GM19351 (cell line): ENCODE measurements at regions not wholly inside any gene's neighbourhood (a gene's known extent, or its start where the extent isn't known, plus 50 kb on each side); places are given as distances from the start of the nearest gene placed in this dataset.
"Not testable (repeated sequence)": the region's sequence is repeated elsewhere in the genome, so short reads cannot be mapped to it uniquely, and the experiment has no call there.

Experiments used
- ATAC-seq: cut with Tn5 transposase; IDR thresholded peaks from one replicate; pipeline ENCODE4 v1.9.1; 2021; ENCODE audit warnings: mild to moderate bottlenecking, moderate library complexity; ENCODE audit not compliant: unreplicated experiment

DNA sequence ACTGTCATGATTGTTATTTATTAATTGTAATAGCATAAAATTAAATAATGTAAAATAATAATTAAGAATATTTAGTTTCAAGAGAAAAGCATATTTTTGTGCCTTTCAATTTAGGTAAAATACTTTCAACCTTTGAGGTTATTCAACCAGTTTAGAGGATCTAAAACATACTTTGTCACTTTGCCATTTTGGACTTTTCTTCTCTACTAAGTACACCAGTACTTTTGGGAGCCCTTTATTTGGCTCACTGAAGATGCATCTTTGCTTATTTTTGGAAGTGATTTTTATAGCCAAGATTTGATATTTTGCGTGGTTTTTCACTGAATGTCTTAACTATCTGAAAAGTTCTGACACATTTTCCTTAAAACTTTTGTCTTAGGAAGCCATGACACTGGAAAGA lies 860.5 kb downstream of the SORCS1 start:
- no peak for ATAC-seq

DNA sequence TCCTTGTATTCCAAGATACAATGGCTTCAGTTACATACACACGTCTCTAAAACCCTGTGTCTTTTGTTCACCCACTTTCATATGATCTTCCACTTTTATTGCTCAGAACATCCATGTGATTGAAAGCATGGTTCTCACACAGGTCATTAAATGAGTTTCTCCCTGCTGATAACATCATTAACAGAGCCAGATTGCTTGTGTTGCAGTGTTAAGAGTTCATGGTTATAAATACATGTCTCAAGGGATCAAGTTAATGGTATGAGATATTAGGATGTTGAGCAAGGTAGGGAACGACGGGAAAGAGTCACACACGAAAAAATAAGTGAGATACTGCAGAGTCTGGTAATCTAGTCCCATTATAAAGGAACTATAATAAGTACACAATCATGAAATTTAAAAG lies 861.5 kb downstream of the SORCS1 start:
- ATAC-seq, result no peak

DNA sequence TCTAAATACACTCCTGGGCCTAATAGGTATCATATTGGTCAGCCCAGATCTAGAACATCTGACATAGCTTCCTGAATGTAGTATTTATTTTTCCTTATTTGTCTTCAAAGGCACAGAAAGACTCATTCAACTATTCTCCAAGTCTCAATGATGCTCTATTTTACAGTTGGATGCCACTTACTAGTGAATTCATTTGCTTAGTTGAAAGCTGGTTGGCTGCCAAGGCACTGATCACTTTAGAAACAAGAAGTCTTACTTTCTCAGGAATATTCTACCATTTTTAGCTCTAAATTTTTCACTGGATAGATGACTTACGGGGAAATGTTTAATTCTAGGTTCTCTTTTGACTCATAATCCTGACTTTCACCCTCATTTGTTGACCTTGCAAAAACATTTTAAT lies 863.4 kb downstream of the SORCS1 start:
- ATAC-seq, result no peak

DNA sequence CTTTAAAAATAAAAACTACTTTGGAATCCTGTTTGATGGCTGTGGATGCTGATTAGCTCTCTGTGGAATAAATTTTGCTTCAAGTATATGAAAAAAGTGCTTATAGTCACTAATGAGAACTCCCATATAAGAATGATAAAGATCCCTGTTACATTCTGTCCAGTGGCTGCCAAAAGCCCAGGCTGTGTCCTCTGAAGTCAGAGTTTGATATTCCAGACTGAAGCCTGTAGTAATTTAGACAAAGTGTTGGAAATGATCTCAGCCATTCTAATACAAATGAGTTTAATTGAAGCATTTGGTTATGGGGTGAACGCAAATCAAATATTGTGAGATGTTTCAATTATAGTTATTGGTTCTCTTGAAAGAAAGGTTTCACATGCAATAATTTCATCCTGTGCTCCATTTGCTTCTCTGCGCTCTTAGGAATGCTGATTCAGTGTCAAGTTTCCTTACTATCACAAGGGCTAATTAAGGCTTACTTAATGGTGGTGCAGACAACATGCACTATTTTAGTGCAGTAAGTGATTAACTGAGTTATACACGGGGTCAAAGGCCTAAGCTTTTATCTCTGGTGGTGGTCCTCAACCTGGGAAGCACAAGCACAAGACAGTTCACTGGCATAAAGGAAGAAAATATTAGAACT lies 867.6 kb downstream of the SORCS1 start:
- no peak for ATAC-seq

DNA sequence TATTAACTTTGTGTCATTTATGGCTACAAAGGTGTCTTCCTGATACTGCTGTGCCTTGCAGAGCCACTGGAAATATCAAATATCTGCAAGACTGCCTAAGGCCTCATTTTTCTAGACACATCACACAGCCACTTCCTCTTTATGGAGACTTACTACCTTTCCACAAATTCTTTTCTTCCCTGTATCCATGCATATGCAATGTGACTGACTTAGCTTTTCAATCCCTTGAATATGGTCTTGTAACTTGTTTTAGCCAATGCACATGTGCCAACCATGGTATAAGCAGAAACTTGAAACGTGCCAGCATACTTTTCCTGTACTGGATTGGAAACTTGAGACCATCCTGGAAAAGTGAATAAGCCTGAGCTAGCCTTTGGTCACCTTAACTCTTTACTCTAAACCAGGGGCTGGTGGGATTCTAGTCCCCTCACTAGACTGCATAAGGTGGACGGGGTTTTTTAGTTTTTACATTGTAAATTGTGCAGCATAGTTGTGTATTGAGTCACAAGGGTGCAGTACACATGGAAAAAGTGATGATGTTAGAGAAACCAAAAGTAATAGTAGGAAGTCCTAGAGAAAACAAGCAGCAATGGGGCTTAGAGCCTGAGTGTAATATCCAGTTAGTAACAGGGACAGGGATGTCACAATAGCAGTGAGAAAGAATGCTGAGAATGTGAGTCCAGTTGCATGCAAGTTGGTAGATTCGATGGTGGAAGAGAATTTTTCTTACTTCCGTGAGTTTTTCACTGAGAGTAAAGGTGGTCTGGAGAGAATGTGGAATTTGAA lies 879.5 kb downstream of the SORCS1 start:
- no peak for ATAC-seq

DNA sequence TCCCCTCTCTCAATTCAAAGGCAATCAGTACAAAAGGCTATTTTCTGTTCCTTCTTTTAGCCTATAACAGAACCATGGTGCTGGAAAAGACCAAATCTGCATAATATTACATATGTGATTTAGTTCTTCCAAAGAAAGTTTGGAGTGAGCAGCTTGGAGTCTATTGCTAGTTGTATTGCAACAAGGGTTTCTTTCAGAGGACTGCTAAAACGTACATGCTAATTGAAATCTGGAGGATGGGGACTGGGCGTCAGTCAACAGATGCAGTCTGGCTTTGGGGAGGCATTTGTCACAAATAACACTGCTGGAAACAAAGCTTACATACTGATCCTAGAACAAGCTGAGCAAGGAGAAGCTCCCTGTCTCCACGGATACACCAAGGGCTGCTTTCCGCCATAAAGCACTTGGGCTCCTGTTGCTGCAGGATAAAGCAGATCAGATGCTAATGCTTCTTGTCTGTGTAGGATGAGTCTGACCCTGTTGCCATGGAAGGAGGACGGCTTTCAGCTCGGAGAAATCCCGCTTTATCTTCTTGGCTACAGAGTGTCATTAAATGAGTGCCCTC lies 883.5 kb downstream of the SORCS1 start:
- no peak for ATAC-seq

DNA sequence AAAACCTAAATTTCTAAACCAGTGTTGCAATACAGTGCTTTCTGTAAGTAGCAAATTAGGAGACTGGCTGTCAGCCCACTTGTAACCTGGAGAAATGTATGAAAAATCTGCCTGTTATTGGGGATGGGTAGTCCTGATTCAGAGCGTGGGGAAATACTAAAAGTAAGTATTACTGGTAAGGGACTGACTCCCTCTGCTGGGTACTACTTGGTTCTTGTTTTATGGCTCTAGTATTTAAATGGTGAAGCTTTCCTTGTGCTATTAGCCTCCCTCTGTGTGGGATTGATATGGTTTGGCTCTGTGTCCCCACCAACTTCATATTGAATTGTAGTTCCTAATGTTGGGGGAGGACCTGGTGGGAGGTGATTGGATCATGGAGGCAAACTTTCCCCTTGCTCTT lies 886.1 kb downstream of the SORCS1 start:
- ATAC-seq, result no peak

DNA sequence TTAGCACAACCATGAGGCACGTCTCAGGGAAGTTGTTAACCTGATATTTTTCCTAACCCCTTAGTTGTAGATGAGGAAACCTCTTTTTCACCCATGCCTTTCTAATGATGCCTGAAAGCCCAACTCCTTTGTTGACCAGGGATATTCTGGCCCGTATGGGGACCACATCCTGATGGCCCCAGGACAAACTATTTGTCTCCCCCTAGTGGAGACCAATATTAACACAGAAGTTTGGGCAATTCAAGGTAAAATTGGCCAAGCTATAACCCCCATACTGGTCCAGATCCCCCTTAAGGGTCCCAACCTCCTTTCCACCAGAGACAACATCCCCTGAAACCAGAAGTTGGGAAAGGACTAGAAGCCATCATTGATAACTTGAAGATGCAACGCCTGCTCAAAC lies 893.3 kb downstream of the SORCS1 start:
- ATAC-seq, result no peak

DNA sequence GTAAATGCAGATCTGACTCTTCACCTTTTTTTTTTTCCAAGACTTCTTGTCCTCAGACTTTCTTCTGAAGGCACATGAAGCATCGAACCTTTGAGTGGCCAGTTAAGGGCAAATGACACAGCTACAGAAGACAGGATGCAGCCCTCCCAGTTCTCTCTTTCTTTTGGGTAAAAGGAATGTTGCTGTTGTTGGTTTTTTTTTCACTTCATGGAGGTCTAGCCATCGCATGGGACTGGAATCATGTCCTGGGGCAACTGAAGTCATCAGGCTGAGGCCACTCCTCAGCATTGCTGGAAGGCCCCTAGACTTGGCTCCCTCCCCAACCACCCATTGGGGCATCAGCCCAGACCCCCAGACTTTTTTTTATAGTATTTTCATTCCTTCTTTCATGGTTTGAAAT lies 896.5 kb downstream of the SORCS1 start:
- no peak for ATAC-seq

DNA sequence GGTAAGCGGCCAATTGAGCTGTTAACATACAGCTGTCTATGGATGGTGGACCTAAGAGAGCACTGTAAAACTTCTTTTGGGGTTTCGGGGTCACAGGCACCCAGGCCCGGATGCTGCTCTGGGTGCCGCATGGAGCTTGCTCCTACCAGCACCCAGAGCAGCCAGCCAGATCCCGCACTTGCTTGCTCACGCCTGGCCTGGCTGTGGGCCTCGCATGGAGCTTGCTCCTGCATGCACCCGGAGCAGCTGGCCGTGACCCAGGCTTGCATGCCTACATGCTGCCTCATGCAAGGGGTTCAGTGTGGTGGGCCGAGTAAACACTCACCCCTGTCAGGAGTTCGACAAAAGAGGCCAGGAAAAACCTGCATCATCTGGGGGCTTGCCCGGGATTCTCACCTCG lies 896.9 kb downstream of the SORCS1 start:
- no peak for ATAC-seq

DNA sequence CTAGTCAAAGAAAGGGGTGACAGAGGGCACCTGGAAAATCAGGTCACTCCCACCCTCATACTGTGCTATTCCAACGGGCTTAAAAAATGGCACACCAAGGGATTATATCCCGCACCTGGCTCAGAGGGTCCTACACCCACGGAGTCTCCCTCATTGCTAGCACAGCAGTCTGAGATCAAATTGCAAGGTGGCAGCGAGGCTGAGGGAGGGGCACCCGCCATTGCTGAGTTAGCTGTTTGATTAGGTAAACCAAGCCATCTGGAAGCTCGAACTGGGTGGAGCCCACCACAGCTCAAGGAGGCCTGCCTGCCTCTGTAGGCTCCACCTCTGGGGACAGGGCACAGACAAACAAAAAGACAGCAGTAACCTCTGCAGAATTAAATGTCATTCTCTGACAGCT lies 907.1 kb downstream of the SORCS1 start:
- ATAC-seq, result not testable (repeated sequence)

DNA sequence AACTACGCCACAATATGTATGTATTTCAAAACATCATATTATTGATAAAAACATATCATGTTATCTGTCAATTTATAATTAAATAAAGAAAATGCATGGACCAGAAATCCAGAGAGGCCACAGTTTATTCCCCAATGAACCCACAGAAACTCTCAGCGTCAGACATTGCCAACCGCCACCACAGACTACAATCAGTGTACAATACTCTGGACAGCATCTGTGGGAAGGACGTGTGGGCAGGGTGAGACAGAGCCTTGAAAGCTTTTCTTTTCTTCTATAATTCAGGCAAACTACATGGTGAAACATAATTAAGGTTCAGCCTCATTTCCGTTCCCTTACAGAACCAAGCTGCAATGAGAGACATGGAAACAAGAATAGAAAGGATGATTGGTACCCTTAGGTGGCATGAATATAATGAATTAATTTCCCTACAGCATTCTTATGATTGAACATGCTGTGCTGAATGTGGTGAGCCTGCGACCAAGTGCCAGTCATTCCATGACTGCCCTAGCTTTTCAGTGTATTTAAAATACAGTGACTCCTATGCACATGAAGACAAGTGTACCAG lies 909.3 kb downstream of the SORCS1 start:
- no peak for ATAC-seq

DNA sequence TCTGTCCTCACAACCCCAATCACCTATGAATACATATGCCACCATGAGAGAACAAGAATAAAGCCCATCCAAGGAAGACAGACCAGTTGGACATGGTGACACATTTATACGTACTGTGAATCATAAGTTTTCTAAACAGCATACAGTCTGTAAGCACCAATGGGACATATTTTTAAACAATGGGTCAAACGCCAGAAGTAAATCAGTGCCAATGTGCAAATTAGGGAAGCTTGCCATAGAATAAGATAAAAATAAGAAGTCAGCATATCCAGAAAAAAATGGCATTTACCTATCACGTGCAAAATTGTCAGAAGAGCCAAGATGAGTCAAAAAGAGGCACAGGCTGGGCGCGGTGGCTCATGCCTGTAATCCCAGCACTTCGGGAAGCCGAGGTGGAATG lies 910.4 kb downstream of the SORCS1 start:
- ATAC-seq, result no peak

DNA sequence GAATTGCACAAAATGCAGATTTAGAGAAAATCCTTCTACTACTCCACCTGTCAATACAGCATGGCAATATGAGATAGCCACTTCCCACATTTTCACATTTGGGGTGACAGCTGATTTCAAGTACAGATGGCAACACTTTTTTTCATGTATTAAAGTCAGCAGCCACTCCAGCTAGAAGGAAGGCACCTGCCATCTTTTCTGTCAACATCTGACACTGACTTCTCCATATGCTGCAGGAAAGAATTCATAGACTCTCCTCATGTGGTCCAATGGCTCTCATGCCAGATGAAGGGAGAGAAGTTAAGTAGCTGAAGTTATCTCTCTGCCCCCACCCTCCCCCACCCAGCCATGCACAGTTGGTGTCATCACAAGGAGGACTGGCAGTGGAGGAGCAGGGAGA lies 912.0 kb downstream of the SORCS1 start:
- no peak for ATAC-seq

DNA sequence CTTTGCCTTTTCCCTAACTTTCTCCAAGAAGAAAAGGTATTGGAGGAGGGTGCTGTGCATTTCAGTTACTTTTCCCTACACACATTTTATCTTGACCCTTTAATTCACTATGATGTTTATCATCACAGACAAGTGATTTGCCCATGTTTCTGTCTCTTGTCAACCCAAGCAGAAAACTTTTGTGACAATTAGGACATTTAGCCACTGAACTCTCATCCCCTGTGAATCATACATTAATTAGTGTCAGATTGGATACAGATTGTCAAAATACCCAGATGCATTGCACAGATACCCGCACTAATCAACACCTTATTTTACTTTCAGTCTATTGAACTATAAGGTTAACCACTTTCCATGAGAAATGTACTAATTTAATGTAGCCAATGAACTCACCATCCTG lies 912.9 kb downstream of the SORCS1 start:
- ATAC-seq, result no peak

DNA sequence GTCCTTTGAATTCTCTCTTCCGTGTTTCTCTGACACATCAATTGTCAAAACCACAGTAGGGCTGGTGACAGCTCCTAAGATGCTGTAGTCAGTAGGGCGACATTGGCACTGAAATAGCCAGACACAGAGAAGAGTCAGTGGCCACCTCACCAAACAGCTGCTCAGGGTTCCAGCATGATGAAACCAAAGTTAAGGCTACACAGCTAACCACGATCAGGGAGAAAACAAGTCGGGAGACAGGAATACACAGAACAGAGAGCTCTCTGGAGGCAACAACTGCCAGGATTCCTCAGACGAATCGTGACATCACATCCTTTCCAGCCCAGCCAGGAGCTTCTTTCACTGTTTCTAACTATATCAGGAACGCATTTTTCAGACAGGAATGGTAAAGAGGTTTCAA lies 922.2 kb downstream of the SORCS1 start:
- no peak for ATAC-seq

DNA sequence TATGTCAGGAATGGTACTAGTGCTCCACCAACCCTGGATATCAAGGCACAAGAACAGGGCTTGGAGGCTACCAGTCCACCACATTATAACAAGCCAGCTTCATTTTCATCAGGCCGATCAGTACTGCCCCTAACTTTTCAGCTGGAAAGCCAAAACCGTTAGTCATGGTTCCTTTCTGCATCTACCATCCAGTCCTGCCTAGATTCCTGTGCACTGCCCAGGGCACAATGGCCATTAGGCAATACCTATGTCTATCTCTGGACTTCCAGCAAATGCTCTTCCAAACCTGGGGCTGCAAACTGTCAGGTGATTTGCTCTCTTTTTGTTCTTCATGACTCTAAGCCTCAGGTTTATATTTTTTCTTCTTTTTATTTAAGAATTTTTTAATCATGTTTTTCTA lies 937.7 kb downstream of the SORCS1 start:
- no peak for ATAC-seq

DNA sequence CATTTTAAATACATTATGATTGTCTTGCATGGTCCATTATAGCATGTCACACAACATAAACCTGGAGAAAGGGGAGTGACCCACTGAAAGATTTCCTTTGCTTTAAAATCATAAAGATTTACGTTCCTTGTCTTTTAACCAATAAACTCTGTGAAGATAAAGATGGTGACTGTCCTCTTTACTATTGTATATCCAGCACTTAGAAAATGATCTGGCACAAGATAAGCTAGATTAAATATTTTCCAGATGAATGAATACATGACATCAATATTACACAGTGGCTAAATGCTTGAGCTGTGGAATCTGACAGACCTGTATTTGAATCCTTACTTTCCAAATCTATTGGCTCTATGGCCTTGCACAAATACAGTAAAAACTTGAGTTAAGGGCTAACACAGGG lies 938.4 kb downstream of the SORCS1 start:
- no peak for ATAC-seq

DNA sequence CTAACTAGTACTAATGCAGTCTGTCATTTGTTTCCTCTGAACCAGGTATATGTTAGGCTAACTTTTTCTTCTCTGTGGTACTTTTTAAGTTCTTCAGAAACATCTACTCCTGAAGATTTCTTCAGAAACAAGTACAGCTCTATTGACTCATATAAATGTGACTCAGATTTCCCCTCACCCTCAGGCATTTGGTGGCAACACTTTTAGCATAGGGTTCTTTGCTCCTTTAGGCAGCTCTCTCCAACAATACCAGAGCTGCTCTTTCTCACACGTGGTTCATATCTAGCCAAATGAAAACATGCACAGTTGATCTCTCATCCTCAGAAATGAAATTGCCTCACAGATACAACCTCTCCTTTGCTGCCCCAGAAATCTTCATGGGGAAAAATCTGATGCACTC lies 939.8 kb downstream of the SORCS1 start:
- ATAC-seq, result no peak

DNA sequence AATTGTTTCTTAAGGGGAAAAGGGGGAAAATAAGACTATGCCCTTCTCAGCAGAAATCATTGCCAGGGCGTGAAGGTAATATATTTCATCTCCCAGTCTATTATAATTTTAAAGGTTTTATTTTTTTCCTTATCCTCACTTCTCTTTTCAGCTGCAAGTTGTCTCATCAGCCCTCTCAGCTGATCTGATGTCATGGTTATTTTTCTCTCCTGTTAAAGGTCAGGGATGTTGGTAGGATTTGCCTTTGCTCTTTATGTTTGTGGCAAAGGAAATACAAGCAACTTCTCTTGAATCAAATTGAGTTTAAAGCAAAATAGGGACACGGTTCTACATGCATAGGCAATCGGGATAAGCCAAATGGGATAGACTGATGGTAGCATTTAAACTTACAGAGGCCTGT lies 946.9 kb downstream of the SORCS1 start:
- ATAC-seq, result no peak

DNA sequence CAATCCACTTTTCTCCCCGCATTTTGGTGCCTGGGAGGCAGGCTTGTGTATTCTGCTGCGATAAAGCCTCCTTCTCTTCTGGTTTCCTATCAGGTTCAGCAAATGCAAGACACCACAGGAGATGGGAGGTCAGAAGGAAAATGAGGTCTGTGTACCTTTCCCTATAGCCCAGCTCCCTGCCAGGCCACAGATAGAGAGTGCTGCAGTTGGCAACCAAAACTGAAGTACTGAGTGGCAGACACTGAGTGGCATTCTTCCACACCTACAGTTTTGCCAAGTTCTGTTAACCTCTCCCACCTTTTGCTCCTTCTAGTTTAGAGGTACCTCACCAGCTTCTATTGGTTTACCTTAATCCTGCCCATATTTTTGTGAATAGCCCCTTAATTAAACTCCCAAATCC lies 948.4 kb downstream of the SORCS1 start:
- ATAC-seq, result no peak

DNA sequence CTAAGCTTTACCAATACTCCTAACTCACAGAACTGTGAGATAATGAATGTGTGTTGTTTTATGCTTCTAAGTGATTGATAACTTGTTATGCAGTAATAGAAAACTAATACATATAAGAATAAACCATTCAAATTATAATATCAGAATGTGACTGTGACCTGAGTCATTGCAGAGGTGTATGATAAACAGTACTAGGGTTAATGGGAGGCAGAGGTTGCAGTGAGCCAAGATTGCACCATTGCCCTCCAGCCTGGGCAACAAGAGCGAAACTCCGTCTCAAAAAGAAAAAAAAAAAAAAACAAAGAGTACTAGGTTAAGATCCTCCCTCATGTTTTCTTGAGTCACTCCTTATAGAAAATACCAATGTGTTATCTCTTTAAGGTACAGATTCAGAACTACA lies 950.3 kb downstream of the SORCS1 start:
- ATAC-seq, result no peak
